ENCODE measurements at regions not wholly inside any gene's neighbourhood (a gene's known extent, or its start where the extent isn't known, plus 50 kb on each side); places are given as distances from the start of the nearest gene placed in this dataset.

DNA sequence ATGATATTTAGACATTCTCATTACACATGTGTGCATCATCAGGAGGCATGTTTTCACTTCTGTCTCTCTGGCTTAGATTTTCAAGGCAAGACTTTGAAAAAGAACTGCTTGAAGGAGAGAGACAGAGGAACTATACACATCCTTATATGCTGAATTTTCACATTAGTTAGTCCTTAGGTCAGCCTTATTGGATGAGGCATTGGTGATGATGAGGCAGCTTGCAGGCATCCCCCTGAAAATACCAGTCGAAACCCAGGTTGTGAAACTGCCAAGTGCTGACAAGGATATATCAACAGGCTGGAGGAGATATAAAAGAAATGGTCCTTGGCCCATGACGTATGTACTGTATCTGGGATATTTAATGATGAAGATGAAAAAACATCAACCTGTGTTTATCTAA, 297.2 kb upstream of the AADAT start (continued):
- no peak for TF ChIP-seq KDM4A (IDR thresholded peaks at IDR 0.05; ENCODE audit: low read depth, low read length, severe bottlenecking)

DNA sequence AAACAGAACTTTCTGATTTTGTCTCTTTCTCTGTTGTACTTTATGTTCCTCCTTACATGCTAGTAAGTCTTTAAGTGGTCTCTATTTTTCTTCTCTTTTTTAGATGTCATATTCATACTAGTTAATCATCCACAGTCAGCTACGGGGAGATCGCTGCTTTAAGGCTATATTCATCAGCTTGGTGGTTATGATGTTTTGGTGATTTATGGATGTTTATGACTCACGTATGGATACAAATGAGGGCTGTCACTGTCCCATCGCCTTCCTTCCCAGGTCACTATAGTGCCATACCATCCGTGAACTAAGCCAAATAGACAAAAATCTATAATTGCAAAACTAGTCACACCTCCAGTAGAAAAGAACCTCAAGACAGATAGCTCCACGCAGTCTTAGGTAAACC, 296.8 kb upstream of the AADAT start:
- Histone ChIP-seq H3K4me3 (ENCODE audit: extremely low read depth in 1 of 4, insufficient read depth in 2 of 4, low read depth in 3 of 4, low read length in 4 of 4) (no peak overlapping the region), H3K79me2 (ENCODE audit: control insufficient read depth in 1 of 2, insufficient read depth in 2 of 2, low read length in 2 of 2) (no peaks in the 10 kb centered on the region), H3K4me2 (ENCODE audit: insufficient read depth in 1 of 2, low read depth in 2 of 2, low read length in 2 of 2) (no peak overlapping the region), H2BK5ac (ENCODE audit: low read depth, low read length) (no peak overlapping the region), H2BK120ac (replicated peaks; ENCODE audit: low read depth, low read length) (no peak overlapping the region), H3K56ac (replicated peaks; ENCODE audit: insufficient read length, low read depth, low read length) (no peak overlapping the region), H3K23ac (ENCODE audit: insufficient read length) (no peak overlapping the region), H3K23me2 (ENCODE audit: low read depth, low read length) (no peaks in the 10 kb centered on the region), H3K36me3 (ENCODE audit: control insufficient read depth in 2 of 4, insufficient read depth in 4 of 4, low read length in 3 of 4) (no peaks in the 10 kb centered on the region), H3K9ac (replicated peaks in 1 of 4; ENCODE audit: extremely low read depth in 1 of 4, low read depth in 3 of 4, low read length in 3 of 4) (no peak overlapping the region), H2BK20ac (ENCODE audit: low read length) (no peak overlapping the region), H2BK15ac (ENCODE audit: low read length) (no peak overlapping the region), H3K4ac (replicated peaks; ENCODE audit: insufficient read length, low read depth, low read length) (no peak overlapping the region), H4K5ac (ENCODE audit: insufficient read length, low read depth, low read length) (no peak overlapping the region), H3K27me3 (replicated peaks in 1 of 4; ENCODE audit: control insufficient read depth in 3 of 4, extremely low read depth in 1 of 4, insufficient read depth in 3 of 4, low read length in 3 of 4) (no peaks in the 10 kb centered on the region), H2BK12ac (ENCODE audit: low read depth, low read length) (no peak overlapping the region), H4K20me1 (replicated peaks in 1 of 2; ENCODE audit: control insufficient read depth in 1 of 2, insufficient read depth in 2 of 2, low read length in 2 of 2) (no peaks in the 10 kb centered on the region), H2AK5ac (ENCODE audit: low read depth, low read length) (no peak overlapping the region), H4K8ac (ENCODE audit: extremely low read depth, insufficient read depth, low read length) (no peak overlapping the region), H3K9me3 (ENCODE audit: insufficient read depth in 2 of 2, low read depth in 1 of 2, low read length in 1 of 2) (no peaks in the 10 kb centered on the region), H3K18ac (ENCODE audit: extremely low read depth, low read length) (no peak overlapping the region), H4K91ac (replicated peaks; ENCODE audit: insufficient read length, low read length) (no peak overlapping the region), H2AFZ (ENCODE audit: low read length) (no peak overlapping the region), H3K27ac (ENCODE audit: low read depth, low read length) (no peak overlapping the region), H3K79me1 (ENCODE audit: low read depth, low read length) (no peaks in the 10 kb centered on the region), H3K14ac (ENCODE audit: insufficient read length) (no peak overlapping the region), H3K4me1 (replicated peaks in 1 of 4; ENCODE audit: control insufficient read depth in 3 of 4, insufficient read depth in 4 of 4, low read length in 3 of 4) (no peaks in the 10 kb centered on the region)
- 77% methylated on average over 6 of the region's 6 CpGs; no CpG with 5 or more reads in 1 of the 2 experiments for WGBS, 2 experiments (ENCODE audit: extremely low coverage in 1 of 2, insufficient coverage in 1 of 2, insufficient read length in 1 of 2, insufficient replicate concordance in 2 of 2, low coverage in 1 of 2, low lambda C conversion rate in 2 of 2, missing lambda C conversion rate in 1 of 2)
- ChIA-PET POLR2A (ENCODE audit: partially characterized antibody) (no interaction called here), CTCF (ENCODE audit: partially characterized antibody) (interaction anchor here (0.7 to 0.9 kb wide), 2 partner anchors 11 to 12 kb away, joined by 3 to 5 read pairs; no protein-coding TSS in a partner anchor)
- no peak for DNase-seq (ENCODE audit: low read depth in 1 of 2, low spot score in 2 of 2)
- no peak for FAIRE-seq
- TF ChIP-seq SIRT6 (IDR thresholded peaks at IDR 0.05; ENCODE audit: low read length), result no peak
- TF ChIP-seq CHD2 (IDR thresholded peaks at IDR 0.05; ENCODE audit: low read length), result no peak
- no peak for TF ChIP-seq RFX5 (IDR thresholded peaks at IDR 0.05; ENCODE audit: borderline replicate concordance, low read depth, low read length)
- no peak for TF ChIP-seq TEAD4 (IDR thresholded peaks at IDR 0.05; ENCODE audit: low read depth, low read length)
- no peak for TF ChIP-seq NANOG (IDR thresholded peaks at IDR 0.05; ENCODE audit: insufficient read depth, low read depth, low read length, poor library complexity, severe bottlenecking)
- TF ChIP-seq SP1 (IDR thresholded peaks at IDR 0.05; ENCODE audit: low read depth, low read length), result no peak
- no peak for TF ChIP-seq TBP (IDR thresholded peaks at IDR 0.05; ENCODE audit: low read depth, low read length)
- TF ChIP-seq BRCA1 (IDR thresholded peaks at IDR 0.05; ENCODE audit: low read depth, low read length), result no peak
- TF ChIP-seq SAP30 (IDR thresholded peaks at IDR 0.05; ENCODE audit: insufficient read depth, insufficient replicate concordance, low read length), result no peak
- no peak for TF ChIP-seq FOSL1 (IDR thresholded peaks at IDR 0.05; ENCODE audit: insufficient read depth, low read depth, low read length)
- no peak for TF ChIP-seq MAFK (IDR thresholded peaks at IDR 0.05; ENCODE audit: low read depth, low read length)
- TF ChIP-seq RNF2 (IDR thresholded peaks at IDR 0.05; ENCODE audit: borderline replicate concordance, low read depth, low read length, missing control alignments, poor library complexity, severe bottlenecking), result no peak
- no peak for TF ChIP-seq CBX8 (IDR thresholded peaks at IDR 0.05; ENCODE audit: borderline replicate concordance, low read depth, low read length)
